Immature natural killer cell (primary cell): ENCODE measurements at regions not wholly inside any gene's neighbourhood (a gene's known extent, or its start where the extent isn't known, plus 50 kb on each side); places are given as distances from the start of the nearest gene placed in this dataset.

Experiments
- DNase-seq, 3 donors: peaks; one replicate each; pipeline ENCODE4 v3.0.0; 2022; ENCODE audit warnings: mixed read lengths in 1 of 3
- H3K27ac Mint-ChIP-seq, 6 donors: one replicate each; pipeline ENCODE4 v1.8.0; 2020; ENCODE audit warnings: mixed read lengths in 6 of 6, mild to moderate bottlenecking in 5 of 6, inconsistent platforms in 4 of 6, moderate library complexity in 3 of 6
- H3K27me3 Mint-ChIP-seq, 3 donors: one replicate each; pipeline ENCODE4 v1.8.0; 2020 to 2021; ENCODE audit warnings: low read depth in 3 of 3, mild to moderate bottlenecking in 3 of 3, mixed read lengths in 3 of 3, moderate library complexity in 3 of 3, inconsistent platforms in 1 of 3
- H3K36me3 Mint-ChIP-seq, 3 donors: one replicate each; pipeline ENCODE4 v1.8.0; 2020; ENCODE audit warnings: mixed read lengths in 3 of 3, inconsistent platforms in 2 of 3, mild to moderate bottlenecking in 2 of 3
- H3K4me1 Mint-ChIP-seq, 2 donors: one replicate each; pipeline ENCODE4 v1.8.0; 2020; ENCODE audit warnings: inconsistent platforms in 2 of 2, mild to moderate bottlenecking in 2 of 2, mixed read lengths in 2 of 2, moderate library complexity in 1 of 2
- H3K4me3 Mint-ChIP-seq, 5 donors: one replicate each; pipeline ENCODE4 v1.8.0; 2020; ENCODE audit warnings: mild to moderate bottlenecking in 5 of 5, mixed read lengths in 5 of 5, inconsistent platforms in 3 of 5, moderate library complexity in 3 of 5
- H3K9me3 Mint-ChIP-seq, 6 donors: one replicate each; pipeline ENCODE4 v1.8.0; 2020; ENCODE audit warnings: mild to moderate bottlenecking in 6 of 6, mixed read lengths in 6 of 6, inconsistent platforms in 4 of 6, moderate library complexity in 3 of 6

- Mint-ChIP-seq H3K4me1 (peaks cover 0 to 1% of the 10 kb centered on the region in 2 donors), H3K27me3 (peaks cover 3 to 16% (median 12%) of the 10 kb centered on the region in 3 donors), H3K36me3 (no peaks in the 10 kb centered on the region), H3K9me3 (no peaks in the 10 kb centered on the region), H3K4me3 (no peak overlapping the region), H3K27ac (no peak overlapping the region)
- DNase-seq = no peak
These were observed 263.6 kb downstream of the CTTN start for GRCh38 chr11:70661761-70662501.

GRCh38 chr11:70662691-70663098 lies 264.4 kb downstream of the CTTN start:
- Mint-ChIP-seq H3K27me3 (peaks cover 3 to 16% (median 12%) of the 10 kb centered on the region in 3 donors), H3K36me3 (no peaks in the 10 kb centered on the region), H3K27ac (no peak overlapping the region)

GRCh38 chr11:70663815-70664214 lies 265.5 kb downstream of the CTTN start:
- Mint-ChIP-seq H3K27me3 (peaks cover 2 to 20% (median 17%) of the 10 kb centered on the region in 3 donors), H3K36me3 (no peaks in the 10 kb centered on the region), H3K4me1 (peaks cover 0 to 1% of the 10 kb centered on the region in 2 donors), H3K9me3 (no peaks in the 10 kb centered on the region), H3K27ac (no peak overlapping the region), H3K4me3 (no peak overlapping the region)
- DNase-seq = no peak

More at GRCh38 chr11:70662691-70663098, 264.4 kb downstream of the CTTN start:
- no peaks in the 10 kb centered on the region for H3K9me3 Mint-ChIP-seq
- peaks cover 0 to 1% of the 10 kb centered on the region in 2 donors for H3K4me1 Mint-ChIP-seq
- no peak overlapping the region for H3K4me3 Mint-ChIP-seq
- DNase-seq = no peak

- no peak overlapping the region for H3K4me3 Mint-ChIP-seq
These were observed 268.0 kb downstream of the CTTN start for GRCh38 chr11:70666311-70666710.

GRCh38 chr11:70667767-70668166 lies 269.4 kb downstream of the CTTN start:
- H3K27ac Mint-ChIP-seq = no peak overlapping the region
- peaks cover 0 to 1% of the 10 kb centered on the region in 2 donors for H3K4me1 Mint-ChIP-seq
- no peaks in the 10 kb centered on the region for H3K36me3 Mint-ChIP-seq
- peaks cover 2 to 8% (median 7%) of the 10 kb centered on the region in 3 donors for H3K27me3 Mint-ChIP-seq
- no peak for DNase-seq
- no peak overlapping the region for H3K4me3 Mint-ChIP-seq
- H3K9me3 Mint-ChIP-seq = no peaks in the 10 kb centered on the region

More at GRCh38 chr11:70666311-70666710, 268.0 kb downstream of the CTTN start:
- DNase-seq = no peak
- Mint-ChIP-seq H3K4me1 (peaks cover 0 to 1% of the 10 kb centered on the region in 2 donors), H3K36me3 (no peaks in the 10 kb centered on the region), H3K9me3 (no peaks in the 10 kb centered on the region), H3K27me3 (peaks cover 2 to 15% (median 9%) of the 10 kb centered on the region in 3 donors), H3K27ac (no peak overlapping the region)

- no peaks in the 10 kb centered on the region for H3K9me3 Mint-ChIP-seq
- no peaks in the 10 kb centered on the region for H3K36me3 Mint-ChIP-seq
- peak overlapping the region in 1 of 6 donors; percentile 61 for H3K27ac Mint-ChIP-seq
- H3K27me3 Mint-ChIP-seq = peaks cover 2 to 8% (median 7%) of the 10 kb centered on the region in 3 donors
- H3K4me1 Mint-ChIP-seq = peaks cover 0 to 1% of the 10 kb centered on the region in 2 donors
- H3K4me3 Mint-ChIP-seq = no peak overlapping the region
- DNase-seq = no peak
These were observed 270.2 kb downstream of the CTTN start for GRCh38 chr11:70668204-70669202.

GRCh38 chr11:70669281-70669680 lies 271.0 kb downstream of the CTTN start:
- peaks cover 0 to 1% of the 10 kb centered on the region in 2 donors for H3K4me1 Mint-ChIP-seq
- no peak overlapping the region for H3K27ac Mint-ChIP-seq
- peaks cover 6 to 10% (median 7%) of the 10 kb centered on the region in 3 donors for H3K27me3 Mint-ChIP-seq
- no peaks in the 10 kb centered on the region for H3K9me3 Mint-ChIP-seq
- DNase-seq = no peak
- H3K4me3 Mint-ChIP-seq = no peak overlapping the region
- H3K36me3 Mint-ChIP-seq = no peaks in the 10 kb centered on the region

GRCh38 chr11:70669871-70670675 lies 271.7 kb downstream of the CTTN start:
- Mint-ChIP-seq H3K9me3 (no peaks in the 10 kb centered on the region), H3K27me3 (peaks cover 6 to 8% (median 7%) of the 10 kb centered on the region in 3 donors), H3K36me3 (no peaks in the 10 kb centered on the region), H3K4me3 (no peak overlapping the region), H3K4me1 (peaks cover 0 to 1% of the 10 kb centered on the region in 2 donors), H3K27ac (no peak overlapping the region)
- no peak for DNase-seq

GRCh38 chr11:70670676-70671034 lies 272.3 kb downstream of the CTTN start:
- Mint-ChIP-seq H3K36me3 (no peaks in the 10 kb centered on the region), H3K4me3 (no peak overlapping the region), H3K27me3 (peaks cover 6 to 8% (median 7%) of the 10 kb centered on the region in 3 donors), H3K4me1 (peaks cover 0 to 1% of the 10 kb centered on the region in 2 donors), H3K9me3 (no peaks in the 10 kb centered on the region), H3K27ac (no peak overlapping the region)
- no peak for DNase-seq

GRCh38 chr11:70671083-70671482 lies 272.8 kb downstream of the CTTN start:
- Mint-ChIP-seq H3K27ac (no peak overlapping the region), H3K4me3 (no peak overlapping the region), H3K4me1 (peaks cover 0 to 1% of the 10 kb centered on the region in 2 donors), H3K27me3 (peaks cover 6 to 8% (median 7%) of the 10 kb centered on the region in 3 donors), H3K9me3 (no peaks in the 10 kb centered on the region), H3K36me3 (no peaks in the 10 kb centered on the region)
- DNase-seq = no peak

GRCh38 chr11:70671611-70672010 lies 273.3 kb downstream of the CTTN start:
- Mint-ChIP-seq H3K36me3 (no peaks in the 10 kb centered on the region), H3K4me3 (no peak overlapping the region), H3K27me3 (peaks cover 6 to 8% (median 7%) of the 10 kb centered on the region in 3 donors), H3K27ac (no peak overlapping the region), H3K4me1 (no peaks in the 10 kb centered on the region), H3K9me3 (no peaks in the 10 kb centered on the region)
- DNase-seq = no peak

- Mint-ChIP-seq H3K4me3 (no peak overlapping the region), H3K27me3 (peaks cover 4 to 6% (median 6%) of the 10 kb centered on the region in 3 donors), H3K4me1 (no peaks in the 10 kb centered on the region), H3K9me3 (no peaks in the 10 kb centered on the region), H3K27ac (no peak overlapping the region), H3K36me3 (no peaks in the 10 kb centered on the region)
- DNase-seq = no peak
These were observed 274.8 kb downstream of the CTTN start for GRCh38 chr11:70672991-70673653.

GRCh38 chr11:70674605-70675004 lies 276.3 kb downstream of the CTTN start:
- Mint-ChIP-seq H3K36me3 (no peaks in the 10 kb centered on the region), H3K27ac (no peak overlapping the region), H3K4me3 (no peak overlapping the region), H3K9me3 (no peaks in the 10 kb centered on the region), H3K27me3 (peaks cover 2 to 4% (median 4%) of the 10 kb centered on the region in 3 donors), H3K4me1 (no peaks in the 10 kb centered on the region)
- no peak for DNase-seq
